Hematopoietic multipotent progenitor cell treated with erythropoietin and hydrocortisone succinate and interleukin-3 and kit ligand, for 15 days (in vitro differentiated cells): ENCODE measurements at regions not wholly inside any gene's neighbourhood (a gene's known extent, or its start where the extent isn't known, plus 50 kb on each side); places are given as distances from the start of the nearest gene placed in this dataset.
"Not testable (repeated sequence)": the region's sequence is repeated elsewhere in the genome, so short reads cannot be mapped to it uniquely, and the experiment has no call there.

Source experiments
- DNase-seq: peaks from one replicate; pipeline ENCODE4 v3.0.0-alpha.2; 2015; ENCODE audit warnings: low spot score

DNA sequence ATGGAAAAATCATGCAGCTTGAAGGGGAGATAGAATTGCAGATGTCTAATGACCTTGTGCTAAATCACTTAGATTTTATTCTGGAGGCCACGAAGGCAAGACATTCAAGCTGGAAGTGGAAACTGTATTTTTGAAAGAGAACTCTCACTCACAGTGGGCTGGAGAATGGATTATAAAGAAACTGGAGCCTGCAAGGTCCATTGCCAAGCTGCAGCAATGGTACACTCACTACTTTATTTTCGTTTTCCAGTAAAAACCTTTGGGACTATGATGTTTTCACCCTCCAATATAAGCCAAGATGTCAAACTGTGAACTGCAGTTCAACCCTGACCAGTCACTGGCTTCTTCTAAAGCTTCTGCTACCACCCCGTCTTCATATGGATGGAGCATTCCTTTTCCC lies 62.0 kb downstream of the SKIDA1 start:
- no peak for DNase-seq

DNA sequence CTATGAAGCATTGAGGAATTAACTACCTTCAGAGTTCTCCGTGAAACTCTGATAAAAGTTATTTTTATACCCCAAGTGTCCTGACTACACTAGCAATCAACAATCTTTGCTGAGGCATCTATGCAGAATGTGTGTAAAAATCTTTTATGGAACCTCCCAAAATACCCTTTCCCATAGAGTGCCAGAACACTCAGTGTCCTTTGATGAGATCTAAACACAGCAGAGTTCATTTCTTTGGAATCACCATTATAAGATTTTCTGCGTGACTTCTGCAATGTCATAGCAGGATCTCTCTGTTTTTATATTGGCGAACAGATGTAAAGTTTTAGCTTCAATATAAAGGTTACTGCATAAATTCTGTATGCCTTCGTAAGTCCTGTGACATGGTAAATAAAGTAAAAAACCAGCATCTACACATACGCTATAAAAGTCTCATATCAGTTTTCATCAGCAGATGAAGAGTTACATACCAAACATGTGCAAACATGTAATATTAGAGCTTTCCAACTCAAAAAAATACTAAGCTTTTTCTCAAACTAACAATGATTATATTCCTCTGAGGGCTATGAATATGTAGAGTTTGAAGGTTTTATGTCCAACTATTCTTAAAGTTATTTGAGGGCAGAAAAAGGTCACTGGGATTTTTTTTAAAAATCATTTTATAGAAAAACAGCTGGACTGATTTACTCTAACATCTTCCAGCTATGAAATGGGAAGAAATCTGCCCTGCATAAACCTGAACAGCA lies 67.2 kb downstream of the SKIDA1 start:
- no peak for DNase-seq

DNA sequence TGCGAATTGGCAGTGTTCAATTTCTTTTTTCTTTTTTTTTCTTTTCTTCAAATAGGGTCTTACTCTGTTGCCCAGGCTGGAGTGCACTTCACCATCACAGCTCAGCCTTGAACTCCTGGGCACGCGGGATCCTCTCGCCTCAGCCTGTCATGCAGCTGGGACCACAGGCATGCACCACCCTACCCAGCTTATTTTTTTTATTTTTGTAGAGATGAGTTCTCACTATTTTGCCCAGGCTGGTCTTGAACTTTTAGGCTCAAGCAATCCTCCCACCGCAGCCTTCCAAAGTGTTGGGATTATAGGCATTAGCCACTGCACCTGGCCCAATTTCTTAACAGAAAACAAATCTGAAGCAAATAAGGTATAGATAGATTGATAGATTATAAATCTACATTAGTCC lies 69.3 kb downstream of the SKIDA1 start:
- no peak for DNase-seq

DNA sequence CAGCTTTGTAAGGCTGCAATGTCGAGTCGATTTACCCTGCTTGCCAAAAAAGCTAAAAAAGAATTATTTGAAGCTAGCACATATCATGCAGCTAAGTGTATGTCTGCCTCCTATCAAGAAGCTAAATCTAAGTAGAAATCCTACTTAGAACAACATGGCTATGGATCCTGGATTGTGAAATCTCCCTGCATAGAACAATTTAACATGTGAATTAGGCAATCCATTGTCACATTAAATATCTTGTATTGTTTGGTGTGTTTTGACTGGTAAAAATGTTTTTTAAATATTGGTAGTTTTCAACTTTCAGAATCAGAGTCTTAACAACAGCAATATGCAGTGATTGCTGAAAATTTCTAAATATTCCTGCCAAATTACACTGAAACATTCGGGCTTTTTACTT lies 73.3 kb downstream of the SKIDA1 start:
- no peak for DNase-seq

DNA sequence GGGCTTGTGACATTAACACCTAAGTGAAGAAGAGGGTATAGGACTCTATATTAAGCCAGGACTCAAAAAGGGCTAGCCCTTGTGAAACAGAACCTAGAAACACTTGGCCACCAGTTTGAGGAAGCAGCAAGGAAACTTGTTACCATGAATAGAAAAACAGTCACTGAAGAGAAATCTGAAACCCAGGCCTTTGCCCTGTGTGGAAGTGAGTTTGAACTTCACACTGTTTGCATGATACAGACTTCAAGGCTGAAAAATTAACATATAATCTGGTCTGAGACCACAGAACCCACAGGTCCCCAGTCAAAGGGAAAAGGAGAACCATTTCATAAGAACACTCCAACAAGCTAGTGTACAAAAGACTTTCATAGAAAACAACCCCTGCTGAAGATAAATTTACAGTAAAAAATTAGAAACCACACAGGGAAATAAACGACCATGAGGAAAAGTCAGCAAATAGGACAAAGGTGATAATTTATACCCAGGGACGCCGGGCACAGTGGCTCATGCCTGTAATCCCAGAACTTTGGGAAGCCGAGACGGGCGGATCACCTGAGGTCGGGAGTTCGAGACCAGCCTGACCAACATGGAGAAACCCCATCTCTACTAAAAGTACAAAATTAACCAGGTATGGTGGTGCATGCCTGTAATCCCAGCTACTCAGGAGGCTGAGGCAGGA lies 76.1 kb downstream of the SKIDA1 start:
- no peak for DNase-seq

DNA sequence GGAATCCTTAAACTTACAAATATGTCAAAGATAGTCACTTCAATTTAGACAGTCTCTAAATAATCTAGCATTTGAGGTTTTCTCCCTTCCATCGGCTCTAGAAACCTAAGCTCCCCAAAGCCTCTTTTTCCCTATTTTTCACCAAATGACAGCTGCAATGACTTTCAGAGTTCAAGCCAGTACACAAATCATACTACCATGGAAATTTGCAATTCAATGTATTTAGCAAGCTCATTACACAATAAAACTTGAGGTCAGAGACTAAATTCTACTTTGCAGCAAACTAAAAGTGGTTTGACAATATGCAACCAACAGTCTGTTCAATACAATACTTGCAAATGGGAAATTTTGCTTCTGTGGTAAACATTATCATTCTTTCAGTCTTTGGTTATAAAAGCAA lies 80.3 kb downstream of the SKIDA1 start:
- no peak for DNase-seq

DNA sequence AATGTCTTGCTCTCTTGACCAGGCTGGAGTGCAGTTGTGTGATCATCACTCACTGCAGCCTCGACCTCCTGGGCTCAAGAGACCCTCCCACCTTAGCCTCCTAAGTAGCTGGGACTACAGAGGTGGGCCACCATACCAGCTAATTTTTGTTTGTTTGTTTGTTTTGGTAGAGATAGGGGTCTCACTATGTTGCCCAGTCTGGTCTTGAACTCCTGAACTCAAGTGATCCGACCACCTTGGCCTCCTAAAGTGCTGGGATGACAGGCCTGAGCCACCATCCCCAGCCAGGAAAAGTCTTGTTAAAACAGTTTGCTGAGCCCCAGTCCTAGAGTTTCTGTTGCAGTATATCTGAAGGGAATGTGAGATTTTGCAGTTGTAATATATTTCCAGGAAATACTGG lies 83.9 kb downstream of the SKIDA1 start:
- no peak for DNase-seq

DNA sequence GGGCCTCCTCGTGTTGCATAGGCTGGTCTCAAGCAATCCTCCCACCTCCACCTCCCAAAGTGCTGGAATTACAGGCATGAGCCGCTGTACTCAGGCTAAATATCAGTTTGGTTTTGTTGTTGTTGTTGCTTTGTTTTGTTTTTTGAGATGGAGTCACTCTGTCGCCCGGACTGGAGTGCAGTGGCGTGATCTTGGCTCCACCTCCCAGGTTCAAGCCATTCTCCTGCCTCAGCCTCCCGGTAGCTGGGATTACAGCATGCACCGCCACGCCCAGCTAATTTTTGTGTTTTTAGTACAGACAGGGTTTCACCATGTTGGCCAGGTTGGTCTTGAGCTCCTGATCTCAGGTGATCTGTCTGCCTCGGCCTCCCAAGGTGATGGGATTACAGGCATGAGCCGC lies 86.6 kb downstream of the SKIDA1 start:
- not testable (repeated sequence) for DNase-seq

DNA sequence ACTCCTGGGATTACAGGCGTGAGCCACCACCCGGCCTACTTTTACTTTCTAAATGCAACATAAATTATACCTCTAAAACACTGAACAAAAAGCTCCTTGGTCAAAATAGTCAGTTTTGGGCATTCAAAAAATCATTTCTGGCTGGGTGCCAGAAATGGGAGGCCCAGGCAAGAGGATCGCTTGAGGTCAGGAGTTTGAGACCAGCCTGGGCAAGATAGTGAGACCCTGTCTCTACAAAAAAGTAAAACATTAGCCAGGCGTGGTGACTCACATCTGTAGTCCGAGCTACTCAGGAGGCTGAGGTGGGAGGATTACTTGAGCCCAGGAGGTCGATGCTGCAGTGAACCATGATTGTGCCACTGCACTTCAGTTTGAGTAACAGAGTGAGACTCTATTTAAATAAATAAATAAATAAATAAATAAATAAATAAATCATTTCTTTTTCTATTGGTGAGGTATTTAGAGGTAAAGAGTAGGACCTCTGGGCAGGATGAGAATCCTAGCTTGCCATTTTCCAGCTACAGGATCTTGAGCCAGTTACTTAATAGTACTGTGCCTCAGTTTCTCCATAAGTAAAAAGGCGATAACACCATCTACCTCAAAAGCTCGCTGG lies 87.6 kb downstream of the SKIDA1 start:
- no peak for DNase-seq

DNA sequence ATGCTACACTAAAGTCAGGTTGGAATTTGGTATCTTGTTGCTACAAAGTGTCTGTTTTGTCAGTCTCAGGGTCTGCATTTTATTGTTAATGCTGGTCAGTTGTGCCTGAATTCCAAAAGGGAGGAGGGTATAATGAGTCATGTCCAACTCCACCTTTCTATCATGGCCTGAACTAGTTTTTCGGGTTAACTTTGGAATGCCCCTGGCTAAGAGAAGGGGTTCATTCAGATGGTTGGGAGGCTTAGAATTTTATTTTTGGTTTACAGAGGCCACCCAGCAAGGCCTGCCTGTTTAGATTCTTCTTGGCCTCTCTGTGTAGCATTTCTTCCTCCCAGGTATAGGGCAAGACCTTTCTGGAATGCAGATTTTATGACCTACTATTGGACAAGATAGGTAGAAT lies 93.2 kb downstream of the SKIDA1 start:
- no peak for DNase-seq

DNA sequence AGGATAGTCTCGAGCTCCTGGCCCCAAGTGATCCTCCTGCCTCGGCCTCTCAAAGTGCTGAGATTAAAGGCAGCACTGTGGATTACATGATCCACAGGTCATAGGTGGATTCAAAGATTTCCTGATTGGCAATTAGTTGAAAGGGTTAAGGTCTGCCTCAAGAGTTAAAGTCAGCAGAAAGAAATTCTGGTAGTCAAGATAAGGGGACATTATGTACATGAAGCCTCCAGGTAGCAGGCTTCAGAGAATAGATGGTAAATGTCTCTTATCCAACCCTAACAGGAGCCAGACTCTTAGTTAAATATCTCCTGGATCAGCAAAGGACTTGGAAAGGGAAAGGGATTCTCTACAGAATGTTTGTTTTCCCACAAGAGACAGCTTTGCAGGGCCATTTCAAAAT lies 93.7 kb downstream of the SKIDA1 start:
- DNase-seq = no peak

DNA sequence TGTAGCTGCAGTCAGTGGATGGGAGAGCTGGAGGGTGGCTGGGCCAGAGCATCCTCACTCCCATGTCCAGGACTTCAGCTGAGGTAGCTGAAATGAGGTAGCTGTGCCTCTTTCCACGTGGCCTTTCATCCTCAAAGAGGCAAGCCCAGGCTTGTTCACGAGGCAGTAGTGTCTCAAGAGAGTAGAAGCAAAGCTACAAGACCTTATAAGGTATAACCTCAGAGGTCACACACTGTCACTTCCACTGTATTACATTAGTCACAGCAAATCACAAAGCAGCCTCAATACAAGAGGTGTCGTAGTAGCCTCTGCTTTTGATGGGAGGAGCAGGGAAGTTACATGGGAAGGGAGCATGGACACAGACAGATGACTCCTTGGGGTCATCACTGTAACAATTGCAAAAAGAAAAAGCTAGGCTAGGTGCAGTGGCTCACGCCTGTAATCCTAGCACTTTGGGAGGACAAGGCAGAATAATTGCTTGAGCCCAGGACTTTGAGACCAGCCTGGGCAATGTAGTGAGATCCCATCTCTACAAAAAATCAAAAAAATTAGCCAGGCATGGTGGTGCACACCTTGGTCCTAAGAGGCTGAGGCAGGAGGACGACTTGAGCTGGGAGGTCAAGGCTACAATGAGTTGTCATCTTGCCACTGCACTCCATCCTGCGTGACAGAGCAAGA lies 97.5 kb downstream of the SKIDA1 start:
- no peak for DNase-seq

DNA sequence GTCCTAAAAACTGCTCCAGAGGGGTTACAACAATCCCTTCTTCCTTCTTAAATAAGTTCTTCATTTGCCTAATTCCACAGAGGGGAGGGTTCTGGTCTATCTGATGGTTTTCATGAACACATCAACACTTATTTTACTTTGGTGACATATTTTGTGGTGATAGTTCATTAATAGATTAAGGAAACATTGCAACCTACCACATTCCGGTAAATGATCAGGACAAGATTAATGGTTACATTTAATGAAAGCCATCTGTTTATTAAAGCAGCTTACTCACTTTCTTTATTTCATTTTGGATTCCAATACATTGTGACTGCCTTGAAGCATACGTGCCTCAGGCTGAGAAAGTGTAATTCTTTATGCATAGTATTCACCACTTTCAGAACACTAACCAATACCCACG lies 101.0 kb downstream of the SKIDA1 start:
- no peak for DNase-seq

DNA sequence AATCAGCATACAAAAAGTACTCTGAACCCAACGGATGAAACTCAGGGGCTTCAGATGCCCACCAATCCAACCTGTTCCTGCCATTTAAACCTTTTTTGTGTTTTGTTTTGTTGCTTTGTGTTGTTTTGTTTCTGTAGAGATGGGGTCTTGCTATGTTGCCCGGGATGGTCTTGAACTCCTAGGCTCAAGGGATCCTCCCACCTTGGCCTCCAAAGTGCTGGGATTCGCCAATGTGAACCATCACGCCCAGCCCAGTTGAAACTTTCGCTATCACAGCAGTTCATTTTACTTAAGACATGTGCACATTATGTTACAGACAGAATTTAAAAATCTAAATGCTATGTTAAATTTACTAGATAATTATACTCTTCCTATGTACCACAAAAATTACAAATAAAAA lies 101.6 kb downstream of the SKIDA1 start:
- no peak for DNase-seq

DNA sequence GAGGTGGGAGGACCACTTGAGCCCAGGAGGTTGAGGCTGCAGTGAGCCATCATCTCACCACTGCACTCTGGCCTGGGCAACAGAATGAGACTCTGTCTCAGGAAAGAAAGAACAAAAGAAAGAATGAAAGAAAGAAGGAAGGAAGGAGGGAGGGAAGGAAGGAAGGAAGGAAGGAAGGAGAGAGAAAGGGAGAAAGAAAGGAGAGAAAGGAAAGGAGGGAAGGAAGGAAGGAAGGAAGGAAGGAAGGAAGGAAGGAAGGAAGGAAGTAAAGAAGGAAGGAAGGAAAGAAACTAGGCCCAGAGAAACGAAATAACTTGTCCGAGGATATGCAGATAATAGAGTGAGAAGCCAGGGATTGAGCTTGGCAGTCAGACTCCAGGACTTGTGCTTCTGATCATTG lies 102.1 kb downstream of the SKIDA1 start:
- no peak for DNase-seq

DNA sequence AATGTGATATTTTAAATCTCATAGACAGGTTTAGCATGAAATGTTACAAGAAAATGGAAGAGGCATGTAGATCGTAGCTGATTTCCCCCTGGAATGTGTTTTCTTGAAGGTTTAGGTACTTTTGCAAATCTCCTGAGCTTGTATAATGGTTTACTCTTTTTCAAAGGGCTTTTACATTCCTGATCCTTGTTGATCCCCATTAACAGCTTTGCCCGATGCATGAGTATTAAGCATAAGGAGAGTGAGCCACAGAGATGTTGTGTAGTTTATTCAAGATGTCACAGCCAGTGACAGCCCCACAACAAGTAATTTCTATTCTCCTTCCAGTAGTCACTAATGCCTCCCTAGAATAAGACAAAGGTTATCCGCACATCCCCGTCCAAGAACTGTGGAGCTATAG lies 103.7 kb downstream of the SKIDA1 start:
- no peak for DNase-seq

DNA sequence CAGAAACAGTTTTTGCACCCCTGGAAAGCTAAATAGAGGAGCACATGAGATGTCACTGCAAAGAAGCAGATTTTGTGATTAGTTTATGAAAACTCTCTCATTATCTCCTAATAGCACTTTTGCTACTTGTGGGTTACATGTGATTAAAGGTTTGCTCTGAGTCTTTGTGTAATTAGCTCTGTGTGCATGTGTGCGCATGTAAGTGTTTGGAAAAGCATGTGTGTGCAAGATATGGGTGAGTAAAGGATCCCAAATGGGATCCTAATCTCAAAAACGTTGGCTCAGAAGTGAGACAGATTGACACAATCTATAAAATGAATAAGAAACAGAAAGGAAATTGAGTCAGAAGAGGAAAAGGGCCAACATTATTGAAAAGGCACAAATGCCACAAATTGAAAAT lies 104.5 kb downstream of the SKIDA1 start:
- no peak for DNase-seq

DNA sequence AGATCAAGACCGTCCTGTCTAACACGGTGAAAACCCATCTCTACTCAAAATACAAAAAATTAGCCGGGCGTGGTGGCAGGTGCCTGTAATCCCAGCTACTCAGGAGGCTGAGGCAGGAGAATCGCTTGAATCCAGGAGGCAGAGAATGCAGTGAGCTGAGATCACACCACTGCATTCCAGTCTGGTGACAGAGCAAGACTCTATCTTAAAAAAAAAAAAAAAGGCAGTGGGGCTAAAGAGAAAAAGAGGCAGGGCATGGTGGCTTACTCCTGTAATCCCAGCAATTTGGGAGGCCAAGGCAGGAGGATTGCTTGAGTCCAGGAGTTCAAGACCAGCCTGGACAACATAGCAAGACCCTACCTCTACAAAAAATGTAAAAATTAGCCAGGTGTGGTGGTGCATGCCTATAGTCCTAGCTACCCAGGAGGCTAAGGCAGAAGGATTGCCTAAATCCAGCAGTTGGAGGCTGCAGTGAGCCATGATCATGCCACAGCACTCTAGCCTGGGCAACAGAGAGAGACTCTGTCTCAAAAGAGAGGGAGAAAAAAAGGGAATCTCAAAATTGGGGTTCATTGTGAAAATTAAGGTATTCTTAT lies 106.4 kb downstream of the SKIDA1 start:
- not testable (repeated sequence) for DNase-seq

DNA sequence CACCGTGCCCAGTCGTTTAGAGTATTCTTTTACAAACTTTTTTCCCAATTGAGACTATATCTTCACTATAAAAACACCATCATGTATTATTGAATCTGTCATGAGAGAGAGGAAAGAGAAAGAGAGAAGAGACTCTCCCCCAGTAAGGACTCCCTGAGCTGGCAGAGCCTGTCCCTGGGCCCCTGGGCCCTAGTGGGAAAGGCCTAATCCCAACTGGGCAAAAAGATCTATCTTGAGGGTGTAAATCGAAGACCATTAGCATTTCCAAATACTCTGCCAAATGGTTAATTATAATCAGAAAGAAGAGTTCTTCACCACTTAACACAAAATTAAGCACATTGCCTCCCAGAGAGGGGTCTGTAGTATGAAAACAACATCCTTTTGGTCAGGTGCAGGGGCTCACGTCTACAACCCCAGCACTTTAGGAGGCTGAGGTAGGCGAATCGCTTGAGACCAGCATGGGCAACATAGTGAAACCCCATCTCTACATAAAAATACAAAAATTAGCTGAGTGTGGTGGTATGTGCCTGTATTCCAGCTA lies 108.2 kb downstream of the SKIDA1 start:
- no peak for DNase-seq

DNA sequence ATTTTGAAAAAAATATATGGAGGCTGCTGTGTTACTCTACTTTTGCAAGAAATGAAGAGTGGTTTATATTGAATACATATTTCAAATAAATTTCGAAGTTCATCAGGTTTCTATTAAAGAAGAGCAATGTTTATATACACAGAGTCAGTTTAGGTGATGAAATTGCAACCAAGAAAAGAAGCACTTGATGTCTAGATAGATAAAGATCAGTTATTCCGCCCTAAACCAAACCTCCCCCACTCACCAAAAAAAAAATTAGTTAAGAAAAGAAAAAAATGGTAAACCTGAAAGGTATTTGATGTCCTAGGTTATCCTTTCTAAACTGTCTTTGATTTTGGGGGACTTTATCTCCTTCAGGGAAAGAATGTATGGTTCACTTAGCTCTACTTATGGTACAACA lies 111.8 kb downstream of the SKIDA1 start:
- DNase-seq = no peak

DNA sequence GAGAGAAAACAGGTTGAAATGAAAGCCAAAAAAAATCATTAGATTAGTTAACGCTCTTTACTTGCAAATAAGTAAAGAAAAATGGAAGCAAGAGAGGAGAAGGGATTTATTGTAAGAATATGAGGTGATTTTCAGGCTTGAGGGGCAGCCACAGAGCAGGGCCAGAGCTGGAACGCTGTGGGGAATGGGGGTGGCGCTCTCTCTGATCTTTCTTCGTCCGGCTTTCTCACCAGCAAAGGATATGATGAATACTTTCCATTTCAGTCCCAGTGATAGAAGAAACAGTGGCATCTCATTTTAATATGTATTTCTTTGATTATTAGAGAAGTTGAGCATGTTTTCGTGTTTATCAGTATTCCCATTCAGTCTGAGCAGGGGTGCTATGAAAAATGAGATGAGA lies 112.2 kb downstream of the SKIDA1 start:
- DNase-seq = no peak

DNA sequence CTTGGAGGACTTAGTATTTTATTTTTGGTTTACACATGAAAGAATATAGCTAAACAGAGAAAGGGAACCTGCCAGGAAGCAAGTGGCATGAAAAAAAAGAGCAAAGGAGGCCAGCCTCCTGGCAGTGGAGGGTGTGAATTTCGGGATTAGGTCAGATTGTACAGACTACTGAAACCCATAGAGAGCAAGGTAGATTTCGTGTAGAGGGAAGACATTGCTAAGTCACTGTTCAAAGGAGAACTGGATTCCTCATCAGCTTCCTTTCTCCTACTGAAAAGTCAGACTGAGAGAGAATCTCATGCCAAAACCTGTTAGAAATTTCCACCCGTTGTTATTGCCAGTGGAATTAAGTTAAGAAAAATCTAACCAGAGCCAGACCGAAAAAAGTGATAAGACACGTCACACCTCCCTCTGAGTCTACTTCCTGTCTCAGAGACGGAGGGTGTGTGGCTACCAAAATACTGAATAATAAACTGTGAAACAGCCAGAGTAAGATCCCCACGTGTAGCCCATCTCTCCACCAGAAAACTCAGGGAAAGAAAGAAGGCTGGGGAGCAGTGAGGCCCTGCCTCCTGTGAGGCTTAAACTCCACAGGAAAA lies 118.8 kb downstream of the SKIDA1 start:
- no peak for DNase-seq
